GM19043 (cell line): ENCODE measurements at regions not wholly inside any gene's neighbourhood (a gene's known extent, or its start where the extent isn't known, plus 50 kb on each side); places are given as distances from the start of the nearest gene placed in this dataset.
"Not testable (repeated sequence)": the region's sequence is repeated elsewhere in the genome, so short reads cannot be mapped to it uniquely, and the experiment has no call there.

Source experiments
- ATAC-seq: cut with Tn5 transposase; IDR thresholded peaks from one replicate; pipeline ENCODE4 v1.9.1; 2021; ENCODE audit warnings: low read depth; ENCODE audit not compliant: unreplicated experiment

DNA sequence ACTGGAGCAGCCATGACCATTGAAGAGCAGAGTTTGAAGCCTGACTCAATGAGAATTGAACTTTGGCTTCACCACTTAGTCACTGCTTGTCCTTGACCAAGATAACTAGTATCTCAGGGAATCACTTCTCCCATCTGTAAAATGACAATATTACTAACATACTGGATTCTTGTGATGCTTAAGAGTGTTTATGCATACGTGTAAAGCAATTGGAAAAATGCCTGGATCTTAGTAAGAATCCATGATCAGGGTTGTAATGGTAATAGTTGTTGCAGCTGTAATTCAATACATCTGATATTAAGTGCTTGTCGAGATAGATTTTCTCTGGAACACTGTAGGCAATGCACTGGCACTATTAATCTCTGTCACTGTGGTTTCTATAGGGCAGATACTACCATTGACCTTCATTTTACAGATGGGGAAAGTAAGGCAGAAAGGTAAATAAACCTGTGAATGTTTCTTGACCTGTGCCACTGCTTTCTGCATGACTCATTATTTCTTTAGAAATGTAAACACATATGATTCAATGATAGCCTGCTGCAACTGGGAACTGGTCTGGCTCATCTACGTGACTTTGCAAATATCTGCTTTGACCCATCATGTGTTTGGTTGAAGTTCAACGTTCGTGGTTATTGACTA, 662.5 kb downstream of the PLA2G4A start:
- no peak for ATAC-seq

DNA sequence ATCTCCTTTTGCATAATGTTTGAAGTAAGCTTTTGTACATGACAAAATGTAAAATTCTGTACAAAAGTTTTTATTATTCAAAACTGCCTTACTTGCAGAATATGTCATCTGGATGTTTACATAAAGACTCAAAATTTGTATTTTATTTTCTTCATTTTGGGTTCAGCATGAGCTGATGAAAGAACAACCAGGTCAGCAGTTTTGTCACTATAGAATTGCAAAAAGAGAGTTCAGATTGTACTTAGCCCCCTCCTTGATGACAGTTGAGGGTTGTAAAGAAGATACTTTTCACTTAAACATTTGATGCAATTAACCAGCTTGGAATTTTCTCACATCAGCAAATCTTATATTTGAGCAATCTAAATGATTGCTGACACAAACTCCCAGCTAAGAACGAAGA, 669.3 kb downstream of the PLA2G4A start:
- no peak for ATAC-seq

DNA sequence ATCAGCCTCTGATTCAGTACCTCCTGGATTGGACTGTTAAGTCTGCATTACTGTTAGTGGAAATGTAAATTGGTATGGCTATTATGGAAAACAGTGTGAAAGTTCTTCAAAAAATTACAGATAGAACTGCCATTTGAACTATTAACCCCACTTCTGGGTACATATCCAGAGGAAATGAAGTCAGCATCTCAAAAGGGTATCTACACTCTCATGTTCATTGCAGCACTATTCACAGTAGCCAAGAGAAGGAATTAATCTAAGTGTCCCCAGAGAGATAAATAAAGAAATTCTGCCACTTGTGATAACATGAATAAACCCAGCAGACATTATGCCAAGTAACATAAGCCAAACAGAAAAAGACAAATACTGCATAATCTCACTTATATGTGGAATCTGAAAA, 676.0 kb downstream of the PLA2G4A start:
- ATAC-seq, result no peak

DNA sequence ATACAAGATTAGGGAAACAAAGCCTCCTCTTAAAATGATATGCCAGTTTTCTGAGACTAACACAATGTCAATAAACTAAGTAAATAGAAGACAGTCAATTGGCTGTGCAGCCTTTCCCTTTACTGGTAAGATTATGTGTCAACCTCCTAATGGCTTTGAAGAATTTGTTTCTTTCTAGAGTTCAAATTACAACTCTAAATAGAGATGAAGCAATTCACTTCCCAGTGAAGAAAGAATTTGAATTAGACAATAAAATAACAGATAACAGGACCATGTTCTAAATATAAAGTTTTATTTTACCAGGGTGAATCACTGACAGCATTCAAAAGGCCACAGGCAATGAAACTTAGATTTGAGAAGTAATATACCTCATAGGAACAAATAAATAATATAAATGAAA, 680.3 kb downstream of the PLA2G4A start:
- no peak for ATAC-seq

DNA sequence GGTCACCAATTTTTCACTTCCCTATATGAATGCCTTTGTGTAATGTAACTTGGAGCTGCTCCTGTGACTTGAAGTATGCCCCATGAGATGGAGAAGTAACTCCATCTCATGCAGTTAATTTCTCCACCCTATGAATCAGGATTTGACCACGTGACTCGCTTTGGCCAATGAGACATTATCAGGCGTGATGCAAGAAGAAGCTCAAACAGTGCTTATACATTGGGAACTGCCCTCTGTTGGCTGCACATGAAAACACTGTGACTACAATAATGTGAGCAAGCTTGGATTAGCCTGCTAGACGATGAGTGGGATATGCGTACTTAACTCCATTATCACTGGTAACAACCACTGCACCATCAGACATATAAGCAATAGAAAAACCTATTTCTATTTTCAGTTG, 684.4 kb downstream of the PLA2G4A start:
- no peak for ATAC-seq

DNA sequence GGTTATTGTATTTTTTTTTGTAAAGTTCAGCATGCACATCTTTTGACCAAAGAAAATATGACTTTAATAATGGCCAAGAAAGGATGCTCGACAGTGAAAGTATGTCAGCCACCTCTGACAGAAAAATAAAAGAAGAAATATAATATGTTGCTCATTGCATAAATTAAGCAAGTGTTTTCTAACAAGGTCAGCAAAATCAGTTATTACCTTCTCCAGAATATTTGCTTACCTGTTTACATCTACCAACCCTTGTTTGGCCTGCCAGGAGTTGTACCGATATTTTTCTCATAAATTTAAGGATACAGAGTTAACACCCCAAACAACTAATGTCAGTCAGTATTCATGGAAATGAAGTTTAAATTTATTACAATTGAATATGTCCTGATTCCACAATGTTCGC, 685.4 kb downstream of the PLA2G4A start:
- no peak for ATAC-seq

DNA sequence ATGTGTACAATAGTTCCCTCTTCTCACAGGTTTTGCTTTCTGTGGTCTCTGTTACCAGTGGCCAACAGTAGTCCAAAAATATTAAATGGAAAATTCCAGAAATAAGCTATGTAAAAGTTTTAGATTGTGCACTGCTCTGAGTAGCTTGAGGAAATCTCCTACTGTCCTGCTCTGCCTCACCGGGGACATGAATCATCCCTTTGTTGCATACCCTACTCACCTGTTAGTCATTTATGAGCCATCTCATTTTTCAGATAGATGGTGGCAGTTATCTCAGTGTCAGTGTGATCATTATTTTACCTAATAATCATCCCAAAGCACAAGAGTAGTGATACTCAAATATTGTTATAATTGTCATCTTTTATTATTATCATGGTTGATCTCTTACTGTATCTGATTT, 688.1 kb downstream of the PLA2G4A start:
- ATAC-seq, result no peak

DNA sequence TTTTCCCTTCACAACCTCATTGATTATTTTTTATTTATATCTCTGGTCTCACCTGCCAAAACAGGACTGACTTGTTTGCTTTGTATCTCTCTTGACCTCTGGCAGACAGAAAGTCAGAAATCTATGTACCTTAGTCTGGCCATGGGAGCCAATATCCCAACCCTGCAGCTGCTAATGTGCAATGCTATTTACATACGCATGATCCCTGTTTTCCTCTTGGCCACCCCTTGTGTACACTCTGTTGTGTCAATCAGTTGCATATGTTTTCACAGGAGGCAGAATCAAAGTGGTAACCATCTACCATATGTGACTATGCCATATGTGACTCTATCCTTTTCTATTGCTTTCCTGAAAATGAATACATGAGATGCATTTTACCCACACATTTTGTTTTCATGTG, 688.8 kb downstream of the PLA2G4A start:
- ATAC-seq, result no peak

DNA sequence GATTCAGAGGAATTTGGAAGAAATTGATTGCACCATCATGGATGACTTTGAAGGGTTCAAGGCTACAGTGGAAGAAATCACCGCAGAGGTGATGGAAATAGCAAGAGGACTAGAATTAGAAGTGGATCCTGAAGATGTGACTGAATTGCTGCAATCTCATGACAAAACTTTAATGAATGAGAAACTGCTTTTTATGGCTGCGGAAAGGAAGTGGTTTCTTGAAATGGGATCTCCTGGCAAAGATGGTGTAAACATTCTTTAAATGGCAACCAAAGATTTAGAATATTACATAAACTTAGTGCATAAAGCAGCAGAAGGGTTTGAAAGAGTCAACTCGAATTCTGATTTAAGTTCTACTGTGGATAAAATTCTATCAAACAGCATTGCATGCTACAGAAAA, 698.6 kb downstream of the PLA2G4A start:
- no peak for ATAC-seq

DNA sequence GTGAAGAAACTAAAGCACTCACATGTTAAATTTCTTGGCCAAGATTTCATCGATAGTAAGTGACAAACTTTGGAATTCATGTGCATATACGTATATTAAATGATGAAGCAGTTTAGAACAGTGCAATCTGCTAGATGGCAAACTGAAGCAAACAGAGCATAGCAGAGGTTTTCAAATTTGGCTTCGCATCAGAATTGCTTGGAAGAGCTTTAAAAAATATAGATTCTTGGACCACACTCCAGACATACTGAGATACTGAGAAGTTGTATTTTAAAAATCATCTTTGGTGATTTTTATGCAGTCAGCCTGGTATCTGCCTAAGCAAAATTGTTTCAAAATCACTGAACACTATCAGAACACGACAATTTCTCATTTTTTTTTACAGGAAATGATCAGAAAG, 709.2 kb downstream of the PLA2G4A start:
- no peak for ATAC-seq

DNA sequence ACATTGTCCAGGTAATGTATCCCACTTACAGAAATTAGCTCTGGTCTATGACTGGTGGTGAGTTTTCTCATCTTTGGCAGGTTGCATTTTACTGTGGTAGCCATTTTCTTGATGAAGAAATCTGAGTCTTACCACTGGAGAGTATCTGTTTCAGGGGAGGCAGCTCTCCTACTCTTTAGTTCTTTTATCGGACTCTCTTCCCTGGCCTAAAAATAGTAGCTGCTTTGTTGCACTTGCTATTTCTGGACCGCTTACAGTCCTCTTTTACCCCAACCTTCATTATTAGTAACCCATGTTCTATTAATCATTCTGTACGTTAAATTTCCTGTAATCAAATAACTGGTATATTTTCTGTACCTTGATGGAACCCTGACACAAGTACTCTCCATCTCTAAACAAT, 720.8 kb downstream of the PLA2G4A start:
- ATAC-seq, result no peak

DNA sequence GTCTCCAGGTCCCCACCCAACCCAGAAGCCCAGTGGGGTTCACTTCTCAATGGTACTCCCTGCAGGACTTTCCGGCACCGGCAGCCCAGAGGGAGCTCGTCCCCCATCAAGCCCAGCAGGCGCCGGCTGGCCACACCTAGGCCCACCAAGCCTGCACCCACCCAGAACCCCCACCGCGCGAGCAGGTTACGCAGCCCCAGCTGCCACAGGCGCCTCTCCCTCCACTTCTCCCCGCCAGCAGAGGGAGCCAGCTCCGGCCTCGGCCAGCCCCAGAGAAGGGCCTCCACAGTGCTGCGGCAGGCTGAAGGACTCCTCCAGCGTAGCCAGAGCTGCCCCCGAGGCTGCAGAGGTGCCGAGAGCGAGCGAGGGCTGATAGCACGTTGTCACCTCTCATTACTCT, 722.3 kb downstream of the PLA2G4A start:
- no peak for ATAC-seq

DNA sequence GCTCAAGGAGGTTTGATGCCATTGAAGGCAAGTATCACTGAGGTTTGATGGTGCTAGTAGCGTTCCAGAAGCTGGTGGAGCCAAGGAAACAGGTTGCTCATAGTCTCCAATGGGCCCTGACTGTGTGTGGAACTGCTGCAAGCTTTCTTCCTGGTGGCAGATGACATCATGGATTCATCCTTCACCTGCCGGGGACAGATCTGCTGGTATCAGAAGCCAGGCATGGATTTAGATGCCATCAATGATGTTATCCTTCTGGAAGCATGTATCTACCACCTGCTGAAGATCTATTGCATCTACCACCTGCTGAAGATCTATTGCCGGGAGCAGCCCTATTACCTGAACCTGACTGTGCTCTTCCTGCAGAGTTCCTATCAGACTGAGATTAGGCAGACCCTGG, 734.4 kb downstream of the PLA2G4A start:
- no peak for ATAC-seq

DNA sequence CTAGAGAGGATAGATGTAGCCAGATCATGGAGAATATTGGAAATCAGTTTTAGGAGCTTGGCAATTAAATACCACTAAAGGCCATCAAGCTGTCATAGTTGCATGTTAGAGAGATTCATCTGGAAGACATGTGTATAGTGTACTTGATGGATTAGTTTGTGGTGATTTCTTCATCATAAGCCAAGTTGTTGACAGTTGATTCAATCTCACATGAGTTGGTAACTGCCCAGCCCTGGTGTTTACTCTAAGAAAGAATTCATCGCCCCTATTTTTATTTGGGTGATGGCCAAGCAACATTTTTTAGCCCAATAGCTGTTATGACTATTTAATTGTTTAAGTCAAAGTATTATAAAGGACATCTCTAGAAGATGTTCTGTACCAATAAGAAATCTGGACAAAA, 737.6 kb downstream of the PLA2G4A start:
- ATAC-seq, result no peak

DNA sequence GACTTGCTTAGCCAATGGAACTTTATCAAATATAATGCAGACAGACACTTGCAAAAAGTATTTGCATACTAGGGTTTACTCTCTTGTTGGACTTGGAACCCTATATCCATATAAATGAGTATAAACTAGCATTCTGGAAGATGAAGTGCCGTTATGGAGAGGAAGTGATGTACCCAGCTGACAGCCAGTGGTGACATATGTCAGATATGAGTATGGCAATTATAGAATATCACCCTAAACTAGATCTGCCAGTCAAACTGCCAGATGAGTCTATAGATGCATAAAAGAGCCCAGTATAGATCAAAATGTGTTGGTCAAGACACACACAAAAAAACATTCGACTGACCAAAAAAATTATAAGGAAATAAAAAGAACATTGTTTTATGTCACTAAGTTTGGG, 739.3 kb downstream of the PLA2G4A start:
- no peak for ATAC-seq

DNA sequence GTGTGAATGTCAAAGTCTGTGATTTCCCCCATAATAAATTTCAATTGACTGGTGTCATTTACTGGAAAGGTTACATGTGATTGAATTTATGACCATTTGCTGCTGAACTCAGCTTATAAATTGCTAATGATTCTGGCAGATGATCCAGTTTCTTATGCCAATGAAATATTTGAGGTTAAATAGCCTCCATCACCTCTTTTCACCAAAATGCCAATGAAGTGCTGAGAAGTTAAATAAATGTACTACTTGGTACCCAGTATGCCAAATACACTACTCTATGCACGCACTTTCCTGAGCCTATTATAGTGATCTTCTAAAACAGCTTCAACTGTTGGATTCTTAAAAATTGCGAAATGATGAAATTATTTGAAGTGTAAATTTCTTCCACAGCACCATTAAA, 741.4 kb downstream of the PLA2G4A start:
- no peak for ATAC-seq

DNA sequence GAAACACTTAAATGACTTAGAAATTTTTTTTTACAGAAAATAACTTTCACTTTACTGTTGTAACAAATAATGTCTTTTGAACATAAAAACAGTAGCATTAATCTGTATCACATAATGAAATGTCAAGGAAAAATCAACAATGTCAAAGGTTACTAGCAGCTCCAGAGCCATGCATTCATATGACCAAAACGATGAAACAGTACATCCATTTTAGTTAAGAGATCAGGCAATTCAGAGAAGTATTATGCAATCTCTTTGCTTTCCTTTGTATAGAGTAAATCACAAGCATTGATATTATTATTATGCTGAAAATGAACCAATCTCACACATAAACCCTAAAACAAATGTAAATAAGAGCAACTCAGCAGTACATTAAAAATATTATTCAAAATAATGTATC, 748.9 kb downstream of the PLA2G4A start:
- no peak for ATAC-seq

DNA sequence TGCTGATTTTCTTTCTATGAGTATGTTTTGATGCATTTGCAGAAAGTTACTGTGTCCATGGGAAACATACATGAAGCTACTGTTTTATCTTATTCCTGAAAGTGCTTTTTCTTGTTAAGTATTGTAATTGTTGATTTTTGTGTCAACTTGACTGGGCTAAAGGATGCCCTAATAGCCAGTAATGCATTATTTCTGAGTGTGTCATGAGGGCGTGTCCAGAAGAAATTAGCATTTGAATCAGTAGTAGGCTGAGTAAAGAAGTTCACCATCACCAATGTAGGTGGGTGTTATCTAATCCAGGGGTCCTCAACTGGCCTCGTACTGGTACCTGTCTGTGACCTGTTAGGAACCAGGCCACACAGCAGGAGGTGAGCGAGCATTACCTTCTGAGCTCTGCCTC, 760.2 kb downstream of the PLA2G4A start:
- ATAC-seq, result no peak

DNA sequence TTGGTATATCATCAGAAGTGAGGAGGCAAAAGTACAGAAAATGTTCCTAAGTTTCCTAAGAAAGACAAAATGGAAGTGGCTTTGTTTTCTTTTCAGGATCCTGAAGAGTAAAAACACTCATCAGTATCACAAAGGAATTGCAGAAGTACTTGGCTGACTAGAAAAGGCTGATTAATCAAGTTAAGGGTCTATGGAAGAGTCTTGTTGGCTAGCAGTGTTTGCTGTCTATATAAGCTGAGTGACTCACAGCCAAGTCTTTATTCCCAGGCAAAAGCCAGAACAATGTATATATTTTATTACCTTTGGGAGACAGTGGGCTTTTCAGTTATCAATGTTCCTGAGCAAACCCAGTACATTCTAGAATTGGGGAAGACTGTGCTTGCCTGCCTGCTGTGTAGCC, 777.0 kb downstream of the PLA2G4A start:
- no peak for ATAC-seq

DNA sequence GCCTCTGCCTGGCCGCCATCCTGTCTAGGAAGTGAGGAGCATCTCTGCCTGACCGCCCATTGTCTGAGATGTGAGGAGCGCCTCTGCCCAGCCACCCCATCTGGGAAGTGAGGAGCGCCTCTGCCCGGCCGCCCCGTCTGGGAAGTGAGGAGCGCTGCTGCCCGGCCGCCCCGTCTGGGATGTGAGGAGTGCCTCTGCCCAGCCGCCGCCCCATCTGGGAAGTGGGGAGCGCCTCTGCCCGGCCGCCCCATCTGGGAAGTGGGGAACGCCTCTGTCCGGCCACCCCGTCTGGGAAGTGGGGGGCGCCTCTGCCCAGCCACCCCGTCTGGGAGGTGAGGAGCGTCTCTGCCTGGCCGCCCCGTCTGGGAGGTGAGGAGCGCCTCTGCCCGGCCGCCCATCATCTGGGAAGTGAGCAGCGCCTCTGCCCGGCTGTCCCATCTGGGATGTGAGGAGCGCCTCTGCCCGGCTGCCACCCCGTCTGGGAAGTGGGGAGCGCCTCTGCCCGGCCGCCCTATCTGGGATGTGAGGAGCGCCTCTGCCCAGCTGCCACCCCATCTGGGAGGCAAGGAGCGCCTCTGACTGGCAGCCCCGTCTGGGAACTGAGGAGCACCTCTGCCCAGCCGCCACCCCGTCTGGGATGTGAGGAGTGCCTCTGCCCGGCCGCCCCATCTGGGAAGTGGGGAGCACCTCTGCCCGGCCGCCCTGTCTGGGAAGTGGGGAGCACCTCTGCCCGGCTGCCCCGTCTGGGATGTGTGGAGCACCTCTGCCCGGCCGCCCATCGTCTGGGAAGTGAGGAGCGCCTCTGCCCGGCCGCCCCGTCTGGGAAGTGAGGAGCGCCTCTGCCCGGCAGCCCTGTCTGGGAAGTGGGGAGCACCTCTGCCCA, 787.3 kb downstream of the PLA2G4A start:
- ATAC-seq, result not testable (repeated sequence)

DNA sequence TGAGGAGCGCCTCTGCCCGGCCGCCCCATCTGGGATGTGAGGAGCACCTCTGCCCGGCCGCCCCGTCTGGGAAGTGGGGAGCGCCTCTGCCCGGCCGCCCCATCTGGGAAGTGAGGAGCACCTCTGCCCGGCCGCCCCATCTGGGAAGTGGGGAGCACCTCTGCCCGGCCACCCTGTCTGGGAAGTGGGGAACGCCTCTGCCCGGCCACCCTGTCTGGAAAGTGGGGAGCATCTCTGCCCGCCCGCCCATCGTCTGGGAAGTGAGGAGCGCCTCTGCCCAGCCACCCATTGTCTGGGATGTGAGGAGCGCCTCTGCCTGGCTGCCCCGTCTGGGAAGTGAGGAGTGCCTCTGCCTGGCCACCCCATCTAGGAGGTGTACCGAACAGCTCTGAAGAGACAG, 788.1 kb downstream of the PLA2G4A start:
- not testable (repeated sequence) for ATAC-seq

DNA sequence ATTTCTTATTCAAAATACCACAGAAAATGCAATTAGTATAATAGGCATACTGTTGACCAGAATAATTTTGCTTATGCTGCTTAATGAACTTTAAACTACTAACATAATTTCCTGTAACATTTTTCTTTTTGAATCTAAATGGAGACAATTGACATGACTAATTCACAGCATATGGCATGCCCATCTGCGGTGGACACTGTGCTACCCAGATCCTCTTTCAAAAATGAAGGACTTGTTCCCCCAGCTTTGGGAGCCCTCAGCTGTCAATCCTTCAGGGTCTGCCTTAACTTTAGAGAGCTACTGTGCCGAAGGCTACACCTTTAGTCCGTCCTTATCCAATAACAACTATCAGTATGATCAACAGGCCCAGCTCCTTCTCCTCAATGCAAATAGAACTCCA, 789.0 kb downstream of the PLA2G4A start:
- no peak for ATAC-seq
